Fibroblast of skin of scalp (primary cell): ENCODE measurements at regions not wholly inside any gene's neighbourhood (a gene's known extent, or its start where the extent isn't known, plus 50 kb on each side); places are given as distances from the start of the nearest gene placed in this dataset.
"Not testable (repeated sequence)": the region's sequence is repeated elsewhere in the genome, so short reads cannot be mapped to it uniquely, and the experiment has no call there.

Experiments
- DNase-seq: peaks from one replicate; pipeline ENCODE4 v3.0.0-alpha.2; 2013

DNA sequence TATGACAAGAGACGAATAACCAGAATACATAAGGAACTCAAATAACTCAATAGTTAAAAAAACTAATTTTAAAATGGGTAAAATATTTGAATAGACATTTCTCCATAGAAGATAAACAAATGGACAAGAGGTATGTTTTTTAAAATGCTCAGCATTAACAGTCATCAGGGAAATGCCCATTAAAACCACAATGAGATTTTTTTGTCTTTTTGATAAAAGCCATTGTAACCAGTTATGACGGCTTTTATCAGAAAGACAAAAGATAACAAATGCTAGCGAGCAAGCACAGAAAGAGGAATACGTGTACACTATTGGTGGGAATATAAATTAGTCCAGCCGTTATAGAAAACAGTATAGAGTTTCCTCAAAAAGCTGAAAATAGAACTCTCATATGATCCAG is 388.2 kb upstream of the INTU start:
- no peak for DNase-seq

DNA sequence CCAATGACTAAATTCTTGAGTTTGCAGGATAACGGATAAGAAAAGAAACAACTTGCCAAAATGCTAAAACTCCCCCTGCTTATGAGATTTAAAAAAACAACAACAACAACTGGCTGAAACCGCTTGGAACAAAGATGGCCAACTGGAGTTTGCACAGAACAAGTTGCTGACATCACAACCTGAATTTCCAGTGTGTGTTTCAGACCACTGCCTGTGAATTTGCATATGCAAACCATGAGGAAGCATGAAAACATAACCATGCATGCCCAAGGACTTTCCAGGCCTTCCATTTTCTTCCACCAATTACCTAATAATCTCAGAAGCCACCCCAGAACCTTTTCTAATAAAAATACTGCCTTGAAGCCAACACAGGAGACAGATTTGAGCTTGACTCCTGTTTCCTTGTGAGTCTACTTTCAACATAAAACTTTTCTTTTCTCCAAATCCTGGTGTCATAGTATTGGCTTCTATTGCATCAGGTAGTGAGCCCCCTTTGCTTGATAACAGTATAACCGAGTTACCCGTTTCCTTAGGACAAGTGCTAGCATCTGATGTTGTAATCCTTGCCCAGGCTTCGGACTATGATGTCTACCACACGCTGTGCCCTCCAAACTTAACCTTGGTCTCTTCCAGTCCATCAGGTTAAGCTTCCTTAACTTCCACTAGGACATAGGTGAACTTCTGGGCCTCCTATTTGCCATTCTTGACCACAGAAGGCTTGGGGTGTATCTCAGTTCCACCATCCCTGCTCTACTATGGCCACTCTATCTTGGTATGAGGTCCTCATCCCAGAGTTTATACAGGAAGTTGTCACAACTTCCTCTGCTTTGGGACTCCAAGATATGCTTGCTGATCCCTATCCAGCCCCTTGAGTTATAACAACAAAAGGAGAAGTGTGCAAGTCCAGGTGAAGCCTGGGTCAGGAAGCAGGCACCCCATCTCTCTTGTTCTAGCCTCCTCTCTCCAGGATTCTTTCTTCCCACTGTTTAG is 385.5 kb upstream of the INTU start:
- no peak for DNase-seq

DNA sequence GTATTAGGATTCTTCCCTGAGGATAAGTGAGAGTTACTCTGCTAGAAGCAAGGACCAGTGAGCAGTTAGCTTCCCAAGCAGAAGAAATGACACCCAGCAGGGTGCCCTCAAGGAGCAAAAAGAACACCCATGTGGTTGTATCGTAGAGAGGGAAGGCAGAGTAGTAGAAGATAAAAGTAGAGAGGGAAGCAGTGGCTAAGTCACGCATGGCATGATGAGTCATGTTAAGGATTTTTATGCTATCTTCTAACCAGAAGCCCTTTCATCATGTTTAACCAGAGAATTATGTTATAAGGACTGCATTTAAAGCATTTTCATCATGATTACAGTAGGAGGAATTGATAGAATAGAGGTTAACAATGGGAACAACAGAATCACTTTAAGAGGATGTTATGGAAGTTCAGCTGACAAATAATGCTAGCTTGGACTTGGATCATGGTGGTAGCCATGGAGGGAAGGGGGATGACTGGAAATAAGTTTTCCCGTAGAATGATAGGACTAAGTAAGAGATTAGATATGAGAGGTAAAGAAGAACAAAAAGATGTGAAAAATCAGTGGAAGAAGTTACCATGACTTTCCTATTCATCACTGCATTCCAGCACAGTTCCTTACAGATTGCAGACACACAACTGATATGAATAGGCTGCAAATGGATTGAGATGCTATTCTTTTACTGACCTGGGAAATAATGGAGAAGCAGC is 383.5 kb upstream of the INTU start:
- peak; percentile 77 for DNase-seq

DNA sequence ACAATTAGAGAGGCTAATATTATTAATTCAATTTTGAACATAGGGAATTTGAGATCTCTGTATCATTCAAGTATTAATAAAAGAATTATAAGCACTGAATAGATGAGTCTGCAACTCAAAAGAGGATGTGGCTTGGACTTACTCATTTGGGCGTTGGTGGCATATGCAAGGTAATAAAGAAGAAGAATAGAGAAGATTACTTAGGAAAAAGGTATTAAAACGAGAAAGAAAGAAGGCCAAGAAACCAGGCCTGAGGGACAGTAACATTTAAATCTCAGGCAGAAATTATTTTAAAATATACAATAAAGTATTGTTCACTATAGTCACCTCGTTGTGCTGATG is 383.0 kb upstream of the INTU start:
- no peak for DNase-seq

DNA sequence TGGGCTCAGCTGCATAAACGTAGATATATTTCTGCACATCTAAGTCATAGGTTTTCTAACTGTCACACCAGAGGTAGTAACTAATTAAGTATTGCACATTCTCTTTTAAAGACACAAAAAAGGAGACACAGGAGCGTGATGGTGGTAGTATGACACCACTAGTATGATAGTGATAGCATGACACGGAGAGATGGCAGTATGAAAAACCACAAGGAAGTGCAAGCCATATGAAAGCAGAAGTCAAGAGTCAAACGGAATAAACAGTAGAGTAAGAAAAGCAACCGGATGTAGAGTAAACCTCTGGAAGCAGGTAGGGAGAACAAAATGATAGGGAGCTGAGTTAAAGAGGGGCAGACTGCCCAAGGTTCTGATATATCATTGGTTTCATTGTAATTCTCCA is 382.2 kb upstream of the INTU start:
- no peak for DNase-seq

DNA sequence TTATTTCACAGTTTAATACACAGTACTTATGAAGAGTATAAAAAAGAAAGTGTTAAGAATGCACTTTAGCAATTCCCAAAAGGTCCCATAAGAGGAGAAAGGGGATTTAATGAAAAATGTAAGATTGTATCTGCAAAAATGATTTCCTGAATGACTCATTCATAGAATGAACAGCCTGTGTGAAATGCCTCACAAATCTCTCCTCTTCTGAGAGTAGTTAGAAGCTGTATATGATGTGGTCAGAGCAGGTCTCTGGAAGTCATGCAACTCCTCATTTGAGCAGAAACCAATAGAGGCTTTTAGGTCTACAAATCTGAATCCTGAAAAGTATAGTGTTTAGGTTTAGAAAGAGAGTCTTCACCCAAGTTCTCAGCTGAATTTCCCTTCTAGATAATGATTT is 381.3 kb upstream of the INTU start:
- DNase-seq, result peak; percentile 78

DNA sequence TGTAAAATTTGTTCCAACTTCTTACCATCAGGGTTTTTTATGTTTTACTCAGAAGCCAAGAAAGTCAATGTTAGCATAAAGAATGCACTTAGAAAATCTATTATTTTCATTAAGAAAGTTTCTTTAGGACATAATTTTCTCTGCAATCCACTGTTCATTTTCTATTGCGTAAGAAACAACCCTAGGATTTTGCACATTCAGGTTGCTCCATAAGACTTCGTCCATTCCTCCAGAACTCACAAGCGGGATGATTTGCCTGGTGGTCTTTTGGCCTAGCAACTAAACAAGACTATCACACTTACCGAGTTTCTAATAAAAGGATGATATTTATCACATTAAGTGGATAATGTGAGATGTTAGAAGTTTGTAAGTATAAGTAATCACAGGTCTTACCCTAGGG is 376.3 kb upstream of the INTU start:
- DNase-seq, result no peak

DNA sequence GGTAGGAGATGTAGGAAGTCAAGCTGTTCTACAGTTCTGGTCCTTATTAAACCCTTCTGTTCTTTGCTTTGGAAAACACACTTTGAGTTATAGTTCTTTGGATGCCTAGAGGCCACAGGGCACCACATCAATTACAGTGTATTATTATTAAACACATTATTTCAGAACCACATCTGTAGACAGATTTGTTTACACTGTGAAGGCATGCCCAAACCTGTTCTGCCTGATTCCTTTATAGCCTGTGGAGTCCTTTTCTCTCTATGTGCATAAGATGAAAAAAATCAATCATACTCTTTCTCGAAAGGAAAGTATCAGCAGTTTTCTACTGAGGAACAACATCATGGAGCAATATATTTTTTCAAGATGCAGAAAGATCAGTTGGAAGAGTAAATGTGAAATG is 371.3 kb upstream of the INTU start:
- DNase-seq, result no peak

DNA sequence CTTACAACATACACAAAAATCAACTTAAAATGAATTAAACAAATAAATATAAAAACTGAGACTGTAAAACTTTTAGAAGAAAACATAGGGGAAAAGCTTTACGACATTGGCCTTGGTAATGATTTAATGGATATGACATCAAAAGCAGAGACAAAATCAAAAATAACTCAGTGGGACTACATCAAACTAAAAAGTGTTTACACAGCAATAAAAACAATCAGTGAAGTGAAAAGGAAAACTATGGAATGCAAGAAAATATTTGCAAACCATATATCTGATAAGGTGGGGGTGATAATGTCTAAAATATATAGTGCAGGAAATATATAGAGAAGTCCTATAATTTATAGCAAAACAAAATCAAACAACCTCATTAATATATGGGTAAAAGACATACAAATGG is 364.4 kb upstream of the INTU start:
- DNase-seq, result no peak

DNA sequence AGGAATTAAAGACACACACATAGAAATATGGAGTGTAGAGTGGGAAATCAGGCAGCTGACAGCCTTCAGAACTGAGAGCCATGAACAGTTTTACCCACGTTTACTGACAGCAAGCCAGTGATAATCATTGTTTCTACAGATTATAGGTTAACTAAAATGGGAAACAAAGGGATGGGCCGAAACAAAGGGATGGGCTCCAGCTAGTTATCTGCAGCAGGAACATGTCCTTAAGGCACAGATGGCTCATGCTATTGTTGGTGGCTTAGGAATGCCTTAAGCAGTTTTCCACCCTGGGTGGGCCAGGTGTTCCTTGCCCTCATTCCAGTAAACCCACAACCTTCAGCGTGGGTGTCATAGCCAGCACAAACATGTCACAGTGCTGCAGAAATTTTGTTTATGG is 355.7 kb upstream of the INTU start:
- DNase-seq, result not testable (repeated sequence)

DNA sequence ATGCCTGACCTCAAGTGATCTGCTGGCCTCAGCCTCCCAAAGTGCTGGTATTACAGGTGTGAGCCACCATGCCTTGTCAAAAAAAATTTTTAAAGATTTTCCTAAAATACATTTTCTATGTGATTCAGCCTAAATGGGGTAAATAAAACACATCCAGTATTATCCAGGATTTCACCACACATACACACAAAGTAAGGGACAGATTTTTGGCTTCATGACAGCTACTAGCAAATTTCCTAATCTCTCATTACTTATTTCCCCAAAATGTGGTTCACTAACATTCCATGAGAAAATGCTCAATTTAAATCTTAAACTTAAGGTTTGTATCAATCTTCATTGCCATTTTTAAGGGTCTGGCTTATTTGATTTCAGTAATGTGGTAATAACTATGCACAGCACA is 348.5 kb upstream of the INTU start:
- no peak for DNase-seq

DNA sequence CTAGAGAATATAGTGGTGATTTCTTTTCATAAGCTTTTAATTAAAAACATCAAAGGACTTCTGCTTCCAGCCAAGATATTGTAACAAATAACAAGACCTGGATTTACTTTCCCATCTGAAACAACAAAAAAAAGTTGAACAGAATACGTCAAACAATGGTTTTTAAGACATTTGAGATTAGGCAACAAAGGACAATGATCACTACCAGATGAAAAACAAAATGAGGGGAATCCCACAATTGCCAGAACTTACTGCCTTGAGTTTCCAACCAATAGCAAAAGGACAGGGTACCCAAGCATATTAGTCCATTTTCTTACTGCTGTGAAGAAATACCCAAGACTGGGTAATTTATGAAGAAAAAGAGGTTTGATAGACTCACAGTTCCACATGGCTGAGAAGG is 341.4 kb upstream of the INTU start:
- DNase-seq, result no peak

DNA sequence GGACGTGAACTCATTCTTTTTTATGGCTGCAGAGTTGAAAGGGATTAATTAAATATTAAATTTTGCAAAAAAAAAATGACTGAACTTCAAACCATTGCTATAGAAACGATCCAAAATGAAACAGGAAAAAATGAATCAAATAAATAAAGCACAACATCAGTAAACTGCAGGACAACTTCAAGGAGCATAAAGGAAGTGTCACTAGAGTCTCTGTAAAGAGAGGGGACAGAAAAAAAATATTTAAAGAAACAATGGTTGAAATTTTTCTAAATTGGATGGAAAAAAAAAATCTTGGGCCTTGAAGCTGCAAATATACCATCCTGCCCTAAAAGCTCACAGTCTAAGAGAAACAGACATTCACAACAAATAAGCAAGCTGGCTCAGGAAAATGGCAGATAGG is 339.3 kb upstream of the INTU start:
- no peak for DNase-seq

DNA sequence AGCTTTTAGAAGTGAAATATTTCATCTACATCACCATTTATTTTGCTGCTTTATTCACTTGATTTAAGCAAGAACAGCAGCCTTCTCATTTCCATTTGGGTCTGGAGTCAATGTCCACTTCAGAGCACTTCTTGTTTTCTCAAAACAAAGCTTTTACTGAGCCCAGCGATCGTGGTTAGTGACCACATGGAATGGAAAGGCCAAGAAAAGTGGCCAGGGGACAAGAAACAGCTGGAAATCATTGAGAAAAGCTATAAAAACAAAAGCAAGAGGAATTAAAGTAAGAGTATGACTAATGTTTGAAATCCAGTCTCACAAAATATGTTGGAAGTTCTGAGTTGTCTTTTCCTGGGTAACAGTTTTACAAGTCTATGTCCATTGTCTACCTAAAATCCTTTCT is 328.4 kb upstream of the INTU start:
- peak; percentile 72 for DNase-seq

DNA sequence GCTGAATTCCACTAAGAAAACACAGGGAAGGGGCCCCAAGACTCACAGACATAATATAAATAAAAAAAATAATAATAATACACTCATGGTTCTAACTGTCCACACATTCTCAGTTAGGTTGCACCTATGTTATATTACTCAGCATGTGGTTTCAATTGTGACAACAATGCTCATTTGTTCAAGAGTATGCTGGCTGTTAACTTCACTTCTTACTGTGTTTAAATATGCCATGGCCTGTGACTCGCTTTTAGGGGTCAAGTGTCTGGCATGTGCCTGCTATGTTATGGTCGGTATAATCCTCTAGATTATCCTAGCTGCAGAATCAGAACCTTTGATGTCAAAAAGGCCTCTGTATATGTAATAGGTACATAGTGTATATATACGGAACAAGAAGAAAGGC is 324.8 kb upstream of the INTU start:
- DNase-seq, result no peak

DNA sequence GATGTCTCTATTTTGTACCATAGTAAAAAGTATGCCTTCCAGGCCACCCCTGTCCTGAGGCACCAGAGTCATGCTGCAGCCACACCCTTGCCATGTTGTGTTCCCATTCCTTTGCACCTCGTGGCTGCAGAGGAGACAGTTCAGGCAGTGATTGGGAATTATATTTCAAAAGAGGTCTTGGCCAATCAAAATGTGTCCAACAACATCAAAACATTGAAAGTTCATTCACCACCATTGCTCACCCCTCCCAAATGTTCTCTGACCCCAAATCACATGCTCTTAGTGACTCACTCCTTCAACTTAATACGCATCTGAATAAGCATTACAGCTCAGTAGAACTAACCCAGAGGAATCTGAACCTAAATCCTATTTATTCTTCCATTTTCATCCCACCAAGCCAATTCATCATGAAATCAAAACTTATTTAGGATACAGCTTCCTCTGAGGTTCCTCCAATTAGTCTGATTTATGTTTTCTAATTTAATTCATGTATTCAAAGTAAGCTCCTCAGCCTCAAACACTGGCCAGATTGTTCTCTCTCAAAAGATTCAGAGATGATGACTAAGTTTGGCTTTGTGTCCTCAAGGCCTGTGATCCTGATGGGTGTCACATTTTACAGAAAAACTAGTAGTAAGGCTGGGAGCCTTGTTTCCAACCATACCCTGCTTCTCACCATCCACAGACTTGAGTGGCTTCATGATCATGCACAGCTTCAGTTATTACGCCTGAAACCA is 323.2 kb upstream of the INTU start:
- no peak for DNase-seq

DNA sequence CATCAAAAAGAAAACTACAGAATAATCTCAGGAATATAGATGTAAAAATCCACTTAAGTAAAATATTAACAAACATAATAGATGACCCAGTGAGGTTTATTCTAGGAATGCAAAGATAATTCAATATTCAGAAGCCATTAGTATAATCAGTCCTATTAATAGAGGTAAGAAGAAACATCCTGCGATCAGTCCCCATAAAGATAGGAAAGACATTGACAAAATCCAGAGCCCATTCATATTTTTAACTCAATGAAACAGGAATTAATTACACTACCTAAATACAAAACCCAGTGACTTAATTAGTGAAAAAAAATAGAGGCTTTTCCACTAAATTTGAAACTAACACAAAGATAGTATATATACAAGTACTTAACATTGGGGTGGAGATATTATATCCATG is 321.4 kb upstream of the INTU start:
- DNase-seq, result no peak

DNA sequence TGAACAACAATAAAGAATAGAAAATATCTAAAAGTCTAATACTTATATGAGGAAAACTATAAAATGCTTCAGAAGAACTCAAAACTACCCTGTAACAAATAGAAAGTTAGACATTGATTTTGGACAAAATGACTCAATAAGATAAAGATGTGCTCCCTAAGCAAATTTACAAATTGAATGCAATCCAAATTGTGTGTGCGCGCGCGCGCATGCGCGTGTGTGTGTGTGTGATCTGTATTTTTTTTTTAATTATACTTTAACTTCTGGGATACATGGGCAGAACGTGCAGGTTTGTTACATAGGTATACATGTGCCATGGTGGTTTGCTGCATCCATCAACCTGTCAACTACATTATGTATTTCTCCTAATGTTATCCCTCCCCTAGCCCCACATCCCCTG is 320.8 kb upstream of the INTU start:
- no peak for DNase-seq

DNA sequence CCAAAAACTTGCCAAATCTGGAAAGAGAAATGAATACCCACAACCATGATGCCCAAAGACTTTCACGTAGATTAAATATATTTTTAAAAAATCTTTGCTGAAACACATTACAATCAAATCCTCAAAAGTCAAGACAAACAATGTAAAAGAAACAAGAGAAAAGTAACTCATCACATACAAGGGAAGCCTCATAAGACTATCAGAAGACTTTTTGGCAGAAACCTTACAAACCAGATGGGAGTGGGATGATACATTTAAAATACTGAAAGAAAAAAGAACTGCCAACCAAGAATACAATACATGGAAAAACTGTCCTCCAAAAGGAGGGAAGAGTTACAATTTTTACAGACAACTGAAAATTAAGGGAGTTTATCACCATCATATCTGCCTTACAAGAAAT is 319.0 kb upstream of the INTU start:
- no peak for DNase-seq

DNA sequence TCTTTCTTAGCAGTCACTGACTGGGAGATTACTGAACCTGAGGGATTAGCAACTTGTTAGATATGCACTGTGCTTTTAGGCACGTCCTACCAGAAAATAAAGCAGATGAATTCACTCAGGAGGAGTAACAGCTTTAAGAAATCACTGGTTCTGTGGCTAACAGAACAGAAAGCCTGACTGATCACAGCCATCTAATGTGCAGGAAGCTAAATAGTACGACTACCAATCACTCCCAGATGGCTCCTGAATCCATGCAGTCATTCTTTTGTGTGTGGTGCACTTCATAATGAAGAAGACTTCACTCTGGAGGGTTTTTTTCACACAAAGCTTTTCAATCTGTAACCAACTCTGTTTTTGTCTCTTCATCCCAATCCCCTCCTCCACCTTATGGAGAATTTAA is 305.3 kb upstream of the INTU start:
- DNase-seq, result no peak

DNA sequence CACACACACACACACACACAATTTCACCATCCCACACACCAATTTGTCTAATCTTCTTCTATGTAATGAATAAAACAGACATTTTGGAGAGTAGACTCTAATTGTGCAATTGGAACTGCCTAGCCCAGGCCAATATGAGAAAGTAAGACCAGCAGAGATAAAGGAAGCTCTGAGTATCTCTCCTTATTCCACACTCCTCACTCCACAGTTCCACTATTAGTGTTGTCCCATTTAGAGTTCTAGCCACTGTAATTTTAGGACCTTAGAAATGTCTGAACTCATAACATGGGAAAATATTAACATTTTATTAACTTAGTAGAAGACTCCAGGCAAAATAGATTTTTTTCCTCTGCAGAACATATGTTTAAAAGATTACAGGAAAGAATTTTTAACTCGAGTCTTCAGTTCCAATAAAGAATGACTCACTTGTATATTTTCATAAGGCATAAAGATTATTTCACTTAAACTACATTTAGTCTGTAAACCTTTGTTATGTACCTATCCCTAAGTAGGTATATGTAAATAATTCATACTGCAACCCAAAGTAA is 297.6 kb upstream of the INTU start:
- no peak for DNase-seq

DNA sequence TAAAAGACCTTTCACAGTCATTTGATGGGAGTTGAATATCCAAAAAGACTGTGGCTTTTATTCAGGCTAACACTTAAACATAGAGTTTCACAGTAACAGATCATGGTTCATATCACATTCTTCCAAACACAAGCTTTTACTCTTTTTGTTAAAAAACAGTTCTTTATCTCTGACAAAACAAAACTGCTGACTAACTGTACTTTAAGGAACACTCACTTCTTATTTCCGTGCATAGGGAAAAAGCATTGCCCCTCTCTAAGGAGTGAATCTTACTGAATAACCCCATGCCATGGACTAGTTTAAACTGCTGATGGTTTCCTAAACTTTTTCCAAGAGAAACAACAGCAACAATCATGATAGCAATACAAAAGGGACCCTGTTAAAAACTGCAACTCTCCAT is 297.0 kb upstream of the INTU start:
- DNase-seq, result no peak

DNA sequence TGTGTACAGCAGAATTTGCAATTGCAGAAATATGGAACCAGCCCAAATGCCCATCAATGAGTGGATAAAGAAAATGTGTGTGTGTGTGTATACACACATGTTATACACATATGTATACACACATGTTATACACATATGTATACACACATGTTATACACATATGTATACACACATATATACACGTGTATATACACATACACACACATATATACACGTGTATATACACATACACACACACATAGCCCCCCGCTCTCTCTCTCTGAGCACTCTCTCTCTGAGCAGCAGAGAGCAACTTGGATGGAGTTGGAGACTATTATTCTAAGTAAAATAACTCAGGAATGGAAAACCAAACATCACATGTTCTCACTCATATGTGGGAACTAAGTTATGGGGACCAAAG is 289.6 kb upstream of the INTU start:
- DNase-seq, result not testable (repeated sequence)
